Cerebellar nuclear complex (tissue), 1 donor: ENCODE measurements at regions not wholly inside any gene's neighbourhood (a gene's known extent, or its start where the extent isn't known, plus 50 kb on each side); places are given as distances from the start of the nearest gene placed in this dataset.
"Not testable (repeated sequence)": the region's sequence is repeated elsewhere in the genome, so short reads cannot be mapped to it uniquely, and the experiment has no call there.

Experiments
- DNase-seq, 2 experiments: peaks; one replicate each; lab custom pipeline; 2025; lab: John Stamatoyannopoulos, UW

DNA sequence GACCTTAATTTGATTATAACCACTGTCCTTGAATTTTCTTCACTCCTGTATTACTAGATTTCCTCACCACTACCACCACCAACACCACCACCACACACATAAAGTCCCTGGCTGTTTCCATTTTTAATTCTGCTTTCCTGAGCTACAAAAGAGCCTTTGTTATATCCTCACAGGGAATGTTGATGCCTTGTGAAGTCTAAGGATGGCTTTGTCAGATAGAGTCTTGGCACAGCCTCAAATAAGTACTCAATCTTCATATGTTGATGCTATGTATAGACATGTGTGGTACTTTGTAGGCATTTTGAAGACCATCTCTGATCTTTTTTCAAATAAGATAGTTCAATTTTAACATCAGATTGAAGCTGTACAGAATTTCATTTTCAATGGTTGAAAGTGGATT lies 1016.7 kb upstream of the LCORL start:
- DNase-seq: no peak

GRCh38 chr4:19033816-19034733 lies 1012.5 kb upstream of the LCORL start:
- no peak for DNase-seq

DNA sequence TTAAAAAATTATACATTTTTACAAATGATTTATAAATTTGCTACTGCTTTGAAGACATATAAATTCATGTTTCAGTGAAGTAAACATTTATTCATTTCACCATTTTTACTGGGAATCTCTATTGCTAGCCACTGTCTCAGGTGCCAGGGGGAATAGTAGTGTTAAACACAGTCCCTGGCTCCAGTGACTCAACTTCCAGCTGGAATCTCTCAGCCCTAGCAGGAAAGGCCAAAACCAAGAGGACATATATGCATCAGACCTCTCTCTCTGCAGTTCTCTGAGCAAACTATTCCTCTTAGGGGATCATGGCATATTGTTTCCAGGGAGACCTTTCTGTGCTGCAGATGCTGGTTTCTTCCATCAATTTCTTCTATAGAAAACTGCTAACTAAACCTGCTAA lies 1009.0 kb upstream of the LCORL start:
- no peak for DNase-seq

DNA sequence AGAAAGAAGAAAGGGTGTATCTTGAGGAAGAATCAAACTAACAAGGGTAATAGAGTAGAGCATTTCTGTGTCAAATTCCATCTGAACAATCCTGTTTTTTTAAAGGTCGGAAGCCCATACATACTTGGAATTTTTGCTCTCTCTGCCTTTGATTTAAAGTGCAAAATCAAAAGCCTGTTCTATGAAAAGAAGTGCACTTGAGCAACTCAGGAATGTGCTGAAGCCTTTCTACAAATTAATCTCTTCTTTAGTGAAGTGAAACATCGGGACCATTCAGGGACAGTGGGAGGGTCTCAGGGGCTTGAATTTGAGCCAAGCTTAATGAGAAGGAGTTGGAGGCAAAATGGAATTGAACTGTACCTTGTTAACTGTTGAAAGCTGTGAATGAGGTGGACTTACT lies 1008.5 kb upstream of the LCORL start:
- no peak for DNase-seq

DNA sequence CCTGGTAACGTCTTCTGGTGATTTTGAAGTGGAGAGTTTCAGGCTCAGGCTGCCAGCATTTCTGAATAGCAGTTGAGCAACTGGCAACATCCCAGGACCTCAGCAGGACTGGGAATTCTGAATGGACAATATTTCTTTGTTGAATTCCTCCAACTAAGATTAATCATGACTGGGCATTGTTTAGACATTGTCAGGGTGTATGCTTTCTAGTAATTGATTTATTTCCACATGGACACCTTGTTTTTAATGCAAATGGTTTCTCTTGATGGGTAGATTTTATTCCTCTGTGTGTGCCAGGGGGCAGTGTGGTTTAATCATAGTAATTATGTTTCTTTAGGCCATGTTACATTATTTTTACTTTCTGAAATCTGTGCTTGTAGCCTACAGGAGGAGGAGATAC lies 1004.7 kb upstream of the LCORL start:
- no peak for DNase-seq

- DNase-seq: no peak
These were observed 1003.5 kb upstream of the LCORL start for GRCh38 chr4:19025031-19025430.

GRCh38 chr4:19024047-19024446 lies 1002.5 kb upstream of the LCORL start:
- DNase-seq: no peak

DNA sequence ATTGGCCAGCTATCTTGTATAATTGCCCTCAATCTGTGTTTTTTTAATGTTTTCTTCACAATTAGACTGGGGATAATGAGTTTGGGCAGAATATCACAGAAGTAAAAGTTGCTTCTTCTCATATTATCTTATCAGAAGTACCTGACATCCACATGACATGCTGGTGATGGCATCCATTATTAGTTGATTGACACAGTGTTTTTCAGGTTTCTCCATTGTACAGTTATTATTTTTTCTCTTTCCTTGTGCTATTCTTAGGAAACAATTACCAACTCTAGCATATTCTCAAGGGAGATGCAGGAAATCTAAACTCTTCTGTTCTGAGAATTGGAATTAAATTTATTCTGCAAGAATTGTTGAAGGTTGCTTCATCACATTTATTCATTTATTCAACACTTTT lies 1000.1 kb upstream of the LCORL start:
- no peak for DNase-seq

GRCh38 chr4:19016550-19016949 lies 995.0 kb upstream of the LCORL start:
- DNase-seq: not testable (repeated sequence)

GRCh38 chr4:19014594-19014993 lies 993.0 kb upstream of the LCORL start:
- no peak for DNase-seq

- DNase-seq: no peak
These were observed 989.2 kb upstream of the LCORL start for GRCh38 chr4:19010761-19011160.

- DNase-seq: no peak
These were observed 988.3 kb upstream of the LCORL start for GRCh38 chr4:19009881-19010280.

- no peak for DNase-seq
These were observed 983.7 kb upstream of the LCORL start for GRCh38 chr4:19005211-19005610.

GRCh38 chr4:19002170-19002569 lies 980.6 kb upstream of the LCORL start:
- DNase-seq: no peak

GRCh38 chr4:18999595-18999994 lies 978.0 kb upstream of the LCORL start:
- no peak for DNase-seq

- DNase-seq: no peak
These were observed 959.7 kb upstream of the LCORL start for GRCh38 chr4:18981234-18981615.

- no peak for DNase-seq
These were observed 959.1 kb upstream of the LCORL start for GRCh38 chr4:18980516-18981233.

GRCh38 chr4:18976884-18977283 lies 955.3 kb upstream of the LCORL start:
- no peak for DNase-seq

GRCh38 chr4:18975916-18976808 lies 954.6 kb upstream of the LCORL start:
- DNase-seq: no peak

- DNase-seq: no peak
These were observed 951.7 kb upstream of the LCORL start for GRCh38 chr4:18973296-18973695.

GRCh38 chr4:18961879-18962278 lies 940.3 kb upstream of the LCORL start:
- DNase-seq: no peak

DNA sequence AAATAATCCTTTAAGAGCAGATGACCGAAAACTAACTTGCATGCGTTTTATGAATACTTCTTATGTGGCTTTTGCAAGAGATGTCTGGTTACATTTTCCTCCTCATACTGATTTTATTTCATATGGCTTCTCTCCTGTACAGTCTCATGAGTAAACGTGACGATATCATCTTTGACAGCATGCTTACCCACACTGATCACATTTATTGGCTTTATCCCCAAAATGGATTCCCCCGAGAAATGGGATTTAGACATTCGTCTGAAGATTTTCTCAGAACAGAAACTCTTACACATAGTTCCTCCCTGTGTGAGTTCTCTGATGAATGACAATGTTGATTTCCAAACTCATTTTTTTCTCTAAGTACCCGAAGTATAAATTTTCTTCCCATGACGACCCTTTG lies 939.7 kb upstream of the LCORL start:
- DNase-seq: no peak
